Endodermal cell (in vitro differentiated cells): ENCODE measurements at regions not wholly inside any gene's neighbourhood (a gene's known extent, or its start where the extent isn't known, plus 50 kb on each side); places are given as distances from the start of the nearest gene placed in this dataset.

ENCODE experiments used
- DNase-seq: peaks from one replicate; pipeline ENCODE4 v3.0.0-alpha.2; 2017
- H3K27ac ChIP-seq: 2 replicates; pipeline ENCODE4 v1.5.1; 2013; ENCODE audit warnings: mild to moderate bottlenecking, low read depth, low read length, moderate library complexity
- H3K27me3 ChIP-seq: 2 replicates; pipeline ENCODE4 v1.6.1; 2013; ENCODE audit warnings: mild to moderate bottlenecking, low read length, moderate library complexity; ENCODE audit not compliant: insufficient read depth, control insufficient read depth, poor library complexity, severe bottlenecking
- H3K36me3 ChIP-seq: 2 replicates; pipeline ENCODE4 v1.7.0; 2013; ENCODE audit warnings: mild to moderate bottlenecking, low read length, moderate library complexity; ENCODE audit not compliant: control insufficient read depth, insufficient read depth
- H3K4me1 ChIP-seq: one replicate; pipeline ENCODE4 v1.7.0; 2013; ENCODE audit warnings: low read length; ENCODE audit not compliant: control insufficient read depth, insufficient read depth
- H3K4me3 ChIP-seq: 2 replicates; pipeline ENCODE4 v1.5.1; 2013; ENCODE audit warnings: mild to moderate bottlenecking, low read length, moderate library complexity
- H3K9ac ChIP-seq: 2 replicates; pipeline ENCODE4 v1.6.1; 2013; ENCODE audit warnings: mild to moderate bottlenecking, low read length, moderate library complexity; ENCODE audit not compliant: poor library complexity, severe bottlenecking; ENCODE audit errors: extremely low read depth
- H3K9me3 ChIP-seq: 2 replicates; pipeline ENCODE4 v1.6.1; 2013; ENCODE audit warnings: mild to moderate bottlenecking, low read length, moderate library complexity; ENCODE audit not compliant: control insufficient read depth
- H3K27ac Mint-ChIP-seq: 2 replicates; pipeline ENCODE4 v1.8.0; 2020; ENCODE audit warnings: mixed read lengths
- H3K27me3 Mint-ChIP-seq: 2 replicates; pipeline ENCODE4 v1.8.0; 2021; ENCODE audit warnings: mild to moderate bottlenecking, mixed read lengths; ENCODE audit not compliant: insufficient read depth
- H3K36me3 Mint-ChIP-seq: 2 replicates; pipeline ENCODE4 v1.8.0; 2020; ENCODE audit warnings: low read depth, mixed read lengths
- H3K4me1 Mint-ChIP-seq: 2 replicates; pipeline ENCODE4 v1.8.0; 2020; ENCODE audit warnings: mixed read lengths
- H3K4me3 Mint-ChIP-seq: 2 replicates; pipeline ENCODE4 v1.8.0; 2020; ENCODE audit warnings: mild to moderate bottlenecking, moderate library complexity, mixed read lengths
- H3K9me3 Mint-ChIP-seq: 2 replicates; pipeline ENCODE4 v1.8.0; 2020; ENCODE audit warnings: mild to moderate bottlenecking, mixed read lengths
- WGBS, 2 experiments: methylation state at CpG; one replicate each; pipeline versions ENCODE4 v1.1.5 to v1.1.7; 2013; ENCODE audit warnings: missing lambda C conversion rate in 2 of 2, mixed read lengths in 1 of 2; ENCODE audit not compliant: insufficient coverage in 1 of 2, insufficient read length in 1 of 2; 5-methylcytosine and 5-hydroxymethylcytosine counted together
- TF ChIP-seq, protein P1 (sequence below): fragments of 200-600 bp; sonication (generic); conservative IDR thresholded peaks from 2 replicates; pipeline ENCODE4 v1.5.0; 2021; ENCODE audit warnings: antibody characterized with exemption, mild to moderate bottlenecking

DNA sequence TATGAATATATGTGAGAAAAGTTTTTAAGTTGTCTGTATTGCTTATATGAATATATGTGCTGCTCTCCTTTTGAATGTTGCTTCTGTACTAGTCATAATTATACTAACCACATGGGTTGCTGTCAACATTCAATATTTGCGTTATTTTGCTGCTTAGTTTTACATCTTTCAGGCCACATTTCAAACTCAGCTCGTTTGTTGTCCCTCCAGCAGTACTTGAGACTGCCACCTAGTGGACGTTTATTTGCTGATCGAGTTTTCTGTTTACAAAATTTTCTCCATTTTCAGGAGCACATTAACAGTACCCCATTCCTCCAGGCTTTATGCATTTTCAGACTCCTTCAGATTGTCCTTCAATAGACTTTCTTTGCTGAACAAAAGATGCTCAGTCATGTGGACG lies 75.8 kb downstream of the NUDT11 start:
- Histone ChIP-seq H3K9me3 (no peaks in the 10 kb centered on the region), H3K9ac (no peak overlapping the region), H3K27me3 (no peaks in the 10 kb centered on the region), H3K4me3 (no peak overlapping the region), H3K36me3 (no peaks in the 10 kb centered on the region), H3K27ac (no peak overlapping the region), H3K4me1 (peaks cover 8% of the 10 kb centered on the region)
- 23% methylated on average over 5 of the region's 5 CpGs; no CpG with 5 or more reads in 1 of the 2 experiments for WGBS, 2 experiments
- Mint-ChIP-seq H3K4me1 (peaks cover 4% of the 10 kb centered on the region), H3K36me3 (peaks cover 4% of the 10 kb centered on the region), H3K4me3 (no peak overlapping the region), H3K27ac (no peak overlapping the region), H3K9me3 (peaks cover 27% of the 10 kb centered on the region), H3K27me3 (no peaks in the 10 kb centered on the region)
- DNase-seq: no peak
- TF ChIP-seq, protein P1, sequence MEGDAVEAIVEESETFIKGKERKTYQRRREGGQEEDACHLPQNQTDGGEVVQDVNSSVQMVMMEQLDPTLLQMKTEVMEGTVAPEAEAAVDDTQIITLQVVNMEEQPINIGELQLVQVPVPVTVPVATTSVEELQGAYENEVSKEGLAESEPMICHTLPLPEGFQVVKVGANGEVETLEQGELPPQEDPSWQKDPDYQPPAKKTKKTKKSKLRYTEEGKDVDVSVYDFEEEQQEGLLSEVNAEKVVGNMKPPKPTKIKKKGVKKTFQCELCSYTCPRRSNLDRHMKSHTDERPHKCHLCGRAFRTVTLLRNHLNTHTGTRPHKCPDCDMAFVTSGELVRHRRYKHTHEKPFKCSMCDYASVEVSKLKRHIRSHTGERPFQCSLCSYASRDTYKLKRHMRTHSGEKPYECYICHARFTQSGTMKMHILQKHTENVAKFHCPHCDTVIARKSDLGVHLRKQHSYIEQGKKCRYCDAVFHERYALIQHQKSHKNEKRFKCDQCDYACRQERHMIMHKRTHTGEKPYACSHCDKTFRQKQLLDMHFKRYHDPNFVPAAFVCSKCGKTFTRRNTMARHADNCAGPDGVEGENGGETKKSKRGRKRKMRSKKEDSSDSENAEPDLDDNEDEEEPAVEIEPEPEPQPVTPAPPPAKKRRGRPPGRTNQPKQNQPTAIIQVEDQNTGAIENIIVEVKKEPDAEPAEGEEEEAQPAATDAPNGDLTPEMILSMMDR: peak; percentile 81

DNA sequence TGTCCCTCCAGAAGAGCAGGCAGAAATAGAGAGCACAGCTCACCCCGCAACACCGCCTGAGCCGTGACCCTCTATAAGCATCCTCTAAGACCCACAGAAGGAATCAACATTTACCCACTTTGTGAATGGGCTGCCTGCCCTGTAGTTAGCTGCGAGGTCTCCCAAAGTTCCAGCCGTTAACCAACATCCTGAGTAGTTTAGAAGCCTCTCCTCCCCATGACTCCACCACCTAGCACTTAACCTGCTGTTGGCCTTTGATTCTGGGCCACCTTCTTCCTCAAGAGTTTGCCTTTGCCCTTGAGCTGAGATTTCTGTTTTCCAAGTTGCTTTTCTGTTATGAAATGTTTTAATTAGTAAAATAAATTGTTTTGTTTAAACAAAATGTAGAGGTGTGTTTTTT lies 75.8 kb downstream of the NUDT10 start:
- H3K9me3 Mint-ChIP-seq: peaks cover 31% of the 10 kb centered on the region
- H3K36me3 Mint-ChIP-seq: peaks cover 3% of the 10 kb centered on the region
- H3K4me3 Mint-ChIP-seq: no peak overlapping the region
- 92 to 93% methylated on average over 3 to 5 of the region's 5 CpGs for WGBS, 2 experiments
- Histone ChIP-seq H3K27me3 (no peaks in the 10 kb centered on the region), H3K4me1 (no peaks in the 10 kb centered on the region), H3K36me3 (no peaks in the 10 kb centered on the region), H3K4me3 (no peak overlapping the region), H3K27ac (no peak overlapping the region), H3K9me3 (no peaks in the 10 kb centered on the region), H3K9ac (no peak overlapping the region)
- DNase-seq: no peak
- H3K27ac Mint-ChIP-seq: no peak overlapping the region
- TF ChIP-seq, protein P1: no peak
- no peaks in the 10 kb centered on the region for H3K27me3 Mint-ChIP-seq
- peaks cover 11% of the 10 kb centered on the region for H3K4me1 Mint-ChIP-seq

GRCh38 chrX:51407520-51408409 lies 75.1 kb downstream of the NUDT10 start:
- Mint-ChIP-seq H3K27me3 (no peaks in the 10 kb centered on the region), H3K9me3 (peaks cover 29% of the 10 kb centered on the region), H3K4me1 (peaks cover 11% of the 10 kb centered on the region), H3K4me3 (no peak overlapping the region), H3K27ac (no peak overlapping the region), H3K36me3 (peaks cover 3% of the 10 kb centered on the region)
- Histone ChIP-seq H3K9ac (no peak overlapping the region), H3K27me3 (no peaks in the 10 kb centered on the region), H3K4me1 (no peaks in the 10 kb centered on the region), H3K27ac (no peak overlapping the region), H3K36me3 (no peaks in the 10 kb centered on the region), H3K9me3 (no peaks in the 10 kb centered on the region), H3K4me3 (no peak overlapping the region)
- WGBS, 2 experiments: 95 to 100% methylated on average over 12 to 53 of the region's 54 CpGs
- no peak for DNase-seq
- TF ChIP-seq, protein P1: no peak
